Uterus (tissue), 3 donors: ENCODE measurements at regions not wholly inside any gene's neighbourhood (a gene's known extent, or its start where the extent isn't known, plus 50 kb on each side); places are given as distances from the start of the nearest gene placed in this dataset.
"Not testable (repeated sequence)": the region's sequence is repeated elsewhere in the genome, so short reads cannot be mapped to it uniquely, and the experiment has no call there.

ENCODE experiments used
- DNase-seq, 2 donors: peaks; one replicate each; pipeline ENCODE4 v3.0.0-alpha.2; 2019 to 2020
- H3K27ac ChIP-seq, 2 donors: fragments of 200-600 bp; sonication (generic); 1 replicate in 1 of 2; 2 replicates in 1 of 2; pipeline ENCODE4 v1.5.1; 2016 to 2018
- H3K27me3 ChIP-seq, 2 donors: fragments of 200-600 bp; sonication (generic); one replicate each; pipeline ENCODE4 v1.5.1; 2018 to 2019; ENCODE audit warnings: control low read depth in 1 of 2
- H3K36me3 ChIP-seq, 2 donors: fragments of 200-600 bp; sonication (generic); one replicate each; pipeline ENCODE4 v1.5.1; 2019; ENCODE audit warnings: control low read depth in 1 of 2
- H3K4me1 ChIP-seq, 2 donors: fragments of 200-600 bp; sonication (generic); one replicate each; pipeline ENCODE4 v1.5.1; 2018 to 2019; ENCODE audit warnings: control low read depth in 1 of 2
- H3K4me3 ChIP-seq, 2 donors: fragments of 200-600 bp; sonication (generic); 1 replicate in 1 of 2; 2 replicates in 1 of 2; pipeline ENCODE4 v1.5.1; 2018 to 2019; ENCODE audit warnings: mild to moderate bottlenecking in 1 of 2
- H3K9me3 ChIP-seq, 2 donors: fragments of 200-600 bp; sonication (generic); one replicate each; pipeline ENCODE4 v1.5.1; 2019; ENCODE audit warnings: control low read depth in 1 of 2
- CTCF ChIP-seq, 4 experiments: fragments of 200-600 bp in 2 of 4; fragments of 450-650 bp in 2 of 4; sonication (generic) in 2 of 4; IDR thresholded peaks; one replicate each; pipeline ENCODE4 v1.5.1; 2016 to 2019; ENCODE audit warnings: antibody characterized with exemption in 4 of 4, mild to moderate bottlenecking in 2 of 4, moderate library complexity in 1 of 4
- POLR2A ChIP-seq, 2 donors: fragments of 450-650 bp; IDR thresholded peaks; one replicate each; pipeline ENCODE4 v1.6.1; 2016; ENCODE audit warnings: antibody characterized with exemption in 2 of 2, mild to moderate bottlenecking in 1 of 2, moderate library complexity in 1 of 2
- intact Hi-C: fragments of 100-400 bp; cut with DNase I; formaldehyde crosslinking; loops from one replicate; pipeline ENCODE4 v1.15.1; 2023; ENCODE audit warnings: low total_unique reads
- donor health status: DM: yes; HTN: yes; CAD: no.

DNA sequence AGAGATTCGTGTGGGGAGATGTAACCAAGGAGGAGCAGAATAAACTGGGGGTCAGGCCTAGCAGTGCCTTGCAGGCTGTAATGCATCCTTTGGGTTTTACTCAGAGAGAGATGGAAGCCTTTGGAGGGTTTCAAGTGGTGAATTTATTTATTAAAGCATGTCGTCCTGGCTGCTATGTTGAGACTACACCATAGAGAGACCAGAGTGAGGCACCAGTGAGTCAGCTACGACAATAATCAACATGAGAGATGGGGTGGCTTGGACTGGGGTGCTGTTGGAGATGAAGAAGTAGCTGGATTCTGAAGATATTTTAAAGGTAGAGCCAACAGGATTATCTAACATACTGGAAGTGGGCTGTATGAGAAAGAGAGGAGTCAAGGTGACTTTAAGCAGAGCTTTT lies 335.3 kb upstream of the ARHGEF26 start:
- Histone ChIP-seq H3K27ac (no peak overlapping the region), H3K9me3 (no peaks in the 10 kb centered on the region), H3K4me3 (no peak overlapping the region), H3K27me3 (no peaks in the 10 kb centered on the region), H3K4me1 (no peaks in the 10 kb centered on the region), H3K36me3 (no peaks in the 10 kb centered on the region)
- DNase-seq: no peak
- TF ChIP-seq POLR2A (IDR thresholded peaks at IDR 0.05): no peak
- no peak for TF ChIP-seq CTCF (IDR thresholded peaks at IDR 0.05)
- intact Hi-C loops: no loop called here

DNA sequence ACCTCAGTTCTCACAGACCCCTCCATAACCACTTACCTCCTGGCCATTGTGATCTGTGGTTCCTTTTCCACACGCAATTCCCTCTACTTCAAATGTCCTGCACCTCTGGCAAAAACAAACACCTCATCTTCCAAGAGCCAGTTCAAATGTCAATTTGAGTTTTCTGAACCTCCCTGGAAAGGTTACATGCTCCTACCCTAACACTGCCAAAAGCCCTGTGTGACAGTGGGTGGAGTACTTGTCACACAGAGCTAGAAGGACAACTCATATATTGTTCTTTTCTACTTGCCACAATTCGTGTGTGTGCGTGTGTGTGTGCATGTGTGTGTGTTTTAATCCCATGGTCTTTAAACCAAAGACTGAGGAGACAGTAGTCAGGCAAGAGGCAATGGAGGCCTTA lies 331.8 kb upstream of the ARHGEF26 start:
- H3K4me3 ChIP-seq: no peak overlapping the region
- no peak overlapping the region for H3K27ac ChIP-seq
- intact Hi-C loops: no loop called here
- DNase-seq: no peak
- H3K27me3 ChIP-seq: no peaks in the 10 kb centered on the region
- no peak for TF ChIP-seq POLR2A (IDR thresholded peaks at IDR 0.05)
- TF ChIP-seq CTCF (IDR thresholded peaks at IDR 0.05): no peak
- H3K4me1 ChIP-seq: no peaks in the 10 kb centered on the region
- no peaks in the 10 kb centered on the region for H3K36me3 ChIP-seq
- no peaks in the 10 kb centered on the region for H3K9me3 ChIP-seq

- H3K9me3 ChIP-seq, DNase-seq, H3K27me3 ChIP-seq, H3K4me3 ChIP-seq, H3K4me1 ChIP-seq, H3K36me3 ChIP-seq, intact Hi-C loops, H3K27ac ChIP-seq: not testable (repeated sequence)
These were observed 324.1 kb upstream of the ARHGEF26 start for GRCh38 chr3:153797056-153797455.

DNA sequence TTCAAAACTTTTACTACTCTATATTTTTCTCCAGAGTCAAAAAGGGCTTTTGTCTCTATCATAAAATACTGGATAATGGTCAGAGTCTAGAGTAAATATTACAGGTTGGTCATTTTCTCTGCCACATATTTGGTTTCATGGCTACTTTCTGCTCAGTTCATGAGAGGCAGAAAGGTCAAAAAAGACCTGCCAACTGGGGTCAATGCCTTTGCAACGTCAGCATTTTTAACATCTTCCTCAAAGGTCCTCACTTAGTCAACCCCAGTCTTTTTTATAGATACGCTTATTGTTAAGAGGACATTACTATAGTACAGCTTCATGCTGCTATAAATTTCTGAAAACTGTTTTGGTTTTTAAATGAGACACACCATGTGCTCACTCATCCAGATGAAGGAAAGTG lies 312.1 kb upstream of the ARHGEF26 start:
- Histone ChIP-seq H3K9me3 (no peaks in the 10 kb centered on the region), H3K4me3 (no peak overlapping the region), H3K36me3 (no peaks in the 10 kb centered on the region), H3K27me3 (no peaks in the 10 kb centered on the region), H3K4me1 (no peaks in the 10 kb centered on the region), H3K27ac (no peak overlapping the region)
- DNase-seq: no peak
- TF ChIP-seq POLR2A (IDR thresholded peaks at IDR 0.05) (no peak), CTCF (IDR thresholded peaks at IDR 0.05) (no peak)
- intact Hi-C loops: no loop called here

GRCh38 chr3:153818338-153818737 lies 302.9 kb upstream of the ARHGEF26 start:
- intact Hi-C loops: no loop called here
- no peak for DNase-seq
- Histone ChIP-seq H3K4me1 (no peaks in the 10 kb centered on the region), H3K27me3 (no peaks in the 10 kb centered on the region), H3K9me3 (no peaks in the 10 kb centered on the region), H3K4me3 (no peak overlapping the region), H3K36me3 (no peaks in the 10 kb centered on the region), H3K27ac (no peak overlapping the region)
- no peak for TF ChIP-seq POLR2A (IDR thresholded peaks at IDR 0.05)
- no peak for TF ChIP-seq CTCF (IDR thresholded peaks at IDR 0.05)

GRCh38 chr3:153820035-153820434 lies 301.2 kb upstream of the ARHGEF26 start:
- Histone ChIP-seq H3K36me3 (no peaks in the 10 kb centered on the region), H3K9me3 (no peaks in the 10 kb centered on the region), H3K4me3 (no peak overlapping the region), H3K4me1 (no peaks in the 10 kb centered on the region), H3K27me3 (no peaks in the 10 kb centered on the region), H3K27ac (no peak overlapping the region)
- DNase-seq: no peak
- TF ChIP-seq POLR2A (IDR thresholded peaks at IDR 0.05) (no peak), CTCF (IDR thresholded peaks at IDR 0.05) (no peak)
- intact Hi-C loops: no loop called here

DNA sequence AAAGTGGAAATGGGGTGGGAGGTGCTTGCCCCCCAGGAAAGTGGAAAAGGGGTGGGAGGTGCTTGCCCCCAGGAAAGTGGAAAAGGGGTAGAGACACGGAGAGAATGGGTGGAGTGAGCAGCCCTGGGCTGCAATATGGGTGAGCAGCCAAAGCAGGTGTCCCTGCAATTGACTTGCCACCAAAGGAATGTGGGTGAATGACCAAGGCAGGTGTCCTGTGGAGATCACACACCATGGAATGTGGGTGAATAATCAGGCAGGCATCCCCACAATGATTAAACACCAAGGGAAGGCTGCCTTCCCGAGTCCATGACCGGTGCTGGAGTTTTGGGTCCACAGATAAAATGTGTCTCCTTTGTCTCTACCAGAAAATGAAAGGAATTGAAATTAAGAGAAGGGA lies 292.8 kb upstream of the ARHGEF26 start:
- DNase-seq, H3K27me3 ChIP-seq, intact Hi-C loops, H3K36me3 ChIP-seq, H3K4me1 ChIP-seq, H3K27ac ChIP-seq, H3K4me3 ChIP-seq, H3K9me3 ChIP-seq: not testable (repeated sequence)
